Calu3 (cell line): ENCODE measurements at regions not wholly inside any gene's neighbourhood (a gene's known extent, or its start where the extent isn't known, plus 50 kb on each side); places are given as distances from the start of the nearest gene placed in this dataset.
"Not testable (repeated sequence)": the region's sequence is repeated elsewhere in the genome, so short reads cannot be mapped to it uniquely, and the experiment has no call there.

Experiments used
- BruUV-seq: library from RNA; stranded (reverse); fragments of 400-500 nt; replicated peaks from 2 replicates; lab custom pipeline; 2021; lab: Mats Ljungman, UMichigan
- CTCF ChIA-PET: fragments of 300-600 bp; sonication (Branson Sonifier 250); formaldehyde crosslinking; loops from one replicate; lab custom pipeline; 2022; ENCODE audit warnings: antibody characterized with exemption; lab: Charles Lee
- DNase-seq: peaks from one replicate; pipeline ENCODE4 v3.0.0; 2022
- H3K27ac Mint-ChIP-seq: one replicate; pipeline ENCODE4 v1.8.0; 2022; ENCODE audit warnings: mixed read lengths; ENCODE audit not compliant: unreplicated experiment
- H3K27me3 Mint-ChIP-seq: one replicate; pipeline ENCODE4 v1.8.0; 2022; ENCODE audit warnings: mixed read lengths; ENCODE audit not compliant: unreplicated experiment
- H3K36me3 Mint-ChIP-seq: one replicate; pipeline ENCODE4 v1.8.0; 2022; ENCODE audit warnings: mild to moderate bottlenecking, moderate library complexity, mixed read lengths; ENCODE audit not compliant: insufficient read depth, unreplicated experiment
- H3K4me1 Mint-ChIP-seq: one replicate; pipeline ENCODE4 v1.8.0; 2022; ENCODE audit warnings: mild to moderate bottlenecking, low read depth, mixed read lengths; ENCODE audit not compliant: unreplicated experiment
- H3K4me3 Mint-ChIP-seq: one replicate; pipeline ENCODE4 v1.8.0; 2022; ENCODE audit warnings: mild to moderate bottlenecking, low read depth, moderate library complexity, mixed read lengths; ENCODE audit not compliant: unreplicated experiment
- H3K9me3 Mint-ChIP-seq: one replicate; pipeline ENCODE4 v1.8.0; 2022; ENCODE audit warnings: low read depth, mixed read lengths; ENCODE audit not compliant: unreplicated experiment
- intact Hi-C: fragments of 100-400 bp; cut with micrococcal nuclease; formaldehyde crosslinking; loops from one replicate; pipeline ENCODE4 v1.10.0; 2022; ENCODE audit not compliant: unreplicated experiment
- TF ChIP-seq, protein P1 (sequence below): fragments of 200-600 bp; IDR thresholded peaks from one replicate; pipeline ENCODE4 v1.8.0; 2022; ENCODE audit warnings: antibody characterized with exemption; ENCODE audit not compliant: unreplicated experiment

DNA sequence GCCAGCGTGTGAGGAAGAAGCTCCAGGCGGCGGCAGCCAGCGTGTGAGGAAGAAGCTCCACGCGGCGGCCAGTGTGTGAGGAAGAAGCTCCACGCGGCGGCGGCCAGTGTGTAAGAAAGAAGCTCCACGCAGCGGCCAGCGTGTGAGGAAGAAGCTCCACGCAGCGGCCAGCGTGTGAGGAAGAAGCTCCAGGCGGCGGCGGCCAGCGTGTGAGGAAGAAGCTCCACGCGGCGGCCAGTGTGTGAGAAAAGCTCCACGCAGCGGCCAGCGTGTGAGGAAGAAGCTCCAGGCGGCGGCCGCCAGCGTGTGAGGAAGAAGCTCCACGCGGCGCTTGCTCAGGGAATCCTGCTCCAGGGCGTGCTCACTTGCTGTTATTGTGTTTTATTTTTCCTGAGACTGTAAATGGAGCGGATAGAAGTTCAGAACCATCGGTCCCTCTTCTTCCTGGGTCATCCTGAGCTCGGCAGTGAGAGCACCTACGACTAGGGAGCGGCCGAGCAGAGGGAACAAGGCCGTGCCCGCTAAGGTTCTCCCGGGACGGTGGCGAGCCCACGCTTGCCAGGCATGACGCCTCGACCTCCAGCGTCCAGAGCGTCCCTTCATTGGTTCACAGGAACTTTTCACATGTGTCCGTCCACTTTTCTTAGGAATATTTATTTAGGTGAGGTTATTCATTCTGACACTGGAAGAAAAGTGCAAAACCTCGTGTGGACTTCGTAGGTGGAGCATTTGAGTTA, 94.2 kb downstream of the TMEM18 start:
- intact Hi-C loops, result no loop called here
- no TSS peak for BruUV-seq

DNA sequence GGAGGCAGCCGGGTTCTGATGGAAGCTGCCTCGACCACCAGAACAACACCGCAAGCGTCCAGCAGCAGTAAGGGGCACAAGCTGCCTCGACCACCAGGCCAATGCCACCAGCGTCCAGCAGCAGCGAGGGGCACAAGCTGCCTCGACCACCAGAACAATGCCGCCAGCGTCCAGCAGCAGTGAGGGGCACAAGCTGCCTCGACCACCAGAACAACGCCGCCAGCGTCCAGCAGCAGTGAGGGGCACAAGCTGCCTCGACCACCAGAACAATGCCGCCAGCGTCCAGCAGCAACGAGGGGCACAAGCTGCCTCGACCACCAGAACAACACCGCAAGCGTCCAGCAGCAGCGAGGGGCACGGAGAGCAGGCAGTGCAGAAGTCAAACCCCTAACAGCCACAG, 94.9 kb downstream of the TMEM18 start:
- BruUV-seq, CTCF ChIA-PET, DNase-seq, intact Hi-C loops, H3K4me1 Mint-ChIP-seq, H3K27ac Mint-ChIP-seq, H3K27me3 Mint-ChIP-seq, H3K36me3 Mint-ChIP-seq, H3K4me3 Mint-ChIP-seq, H3K9me3 Mint-ChIP-seq: not testable (repeated sequence)

More for the DNA sequence above, 94.2 kb downstream of the TMEM18 start:
- TF ChIP-seq, protein P1, sequence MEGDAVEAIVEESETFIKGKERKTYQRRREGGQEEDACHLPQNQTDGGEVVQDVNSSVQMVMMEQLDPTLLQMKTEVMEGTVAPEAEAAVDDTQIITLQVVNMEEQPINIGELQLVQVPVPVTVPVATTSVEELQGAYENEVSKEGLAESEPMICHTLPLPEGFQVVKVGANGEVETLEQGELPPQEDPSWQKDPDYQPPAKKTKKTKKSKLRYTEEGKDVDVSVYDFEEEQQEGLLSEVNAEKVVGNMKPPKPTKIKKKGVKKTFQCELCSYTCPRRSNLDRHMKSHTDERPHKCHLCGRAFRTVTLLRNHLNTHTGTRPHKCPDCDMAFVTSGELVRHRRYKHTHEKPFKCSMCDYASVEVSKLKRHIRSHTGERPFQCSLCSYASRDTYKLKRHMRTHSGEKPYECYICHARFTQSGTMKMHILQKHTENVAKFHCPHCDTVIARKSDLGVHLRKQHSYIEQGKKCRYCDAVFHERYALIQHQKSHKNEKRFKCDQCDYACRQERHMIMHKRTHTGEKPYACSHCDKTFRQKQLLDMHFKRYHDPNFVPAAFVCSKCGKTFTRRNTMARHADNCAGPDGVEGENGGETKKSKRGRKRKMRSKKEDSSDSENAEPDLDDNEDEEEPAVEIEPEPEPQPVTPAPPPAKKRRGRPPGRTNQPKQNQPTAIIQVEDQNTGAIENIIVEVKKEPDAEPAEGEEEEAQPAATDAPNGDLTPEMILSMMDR, result no peak
- Mint-ChIP-seq H3K27ac (no peak overlapping the region), H3K27me3 (no peaks in the 10 kb centered on the region), H3K4me1 (peaks cover 13% of the 10 kb centered on the region), H3K9me3 (no peaks in the 10 kb centered on the region), H3K4me3 (no peak overlapping the region), H3K36me3 (no peaks in the 10 kb centered on the region)
- DNase-seq, result no peak
- CTCF ChIA-PET, result no interaction called here

DNA sequence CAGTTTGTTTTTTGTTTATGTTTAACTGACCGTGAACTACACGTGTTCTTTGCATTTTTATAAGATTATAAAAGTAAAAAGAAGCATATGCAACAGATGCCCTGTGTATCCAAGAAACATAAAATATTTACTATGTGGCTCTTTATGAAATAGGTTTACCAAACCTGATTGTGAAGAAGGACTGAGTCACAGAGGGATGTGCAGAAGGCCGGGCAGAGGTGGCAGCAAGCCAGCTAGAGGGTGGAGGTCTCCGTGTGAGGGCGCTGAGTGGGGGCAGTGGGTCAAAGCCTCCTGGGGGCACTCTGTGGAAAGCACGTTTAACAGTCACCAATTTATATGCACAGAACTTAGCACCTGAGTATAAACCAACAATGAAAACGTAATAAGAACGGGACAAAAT, 97.2 kb downstream of the TMEM18 start:
- CTCF ChIA-PET, result no interaction called here
- no peak overlapping the region for H3K27ac Mint-ChIP-seq
- TF ChIP-seq, protein P1, result no peak
- no peaks in the 10 kb centered on the region for H3K36me3 Mint-ChIP-seq
- H3K4me1 Mint-ChIP-seq, result no peaks in the 10 kb centered on the region
- no TSS peak for BruUV-seq
- no peak overlapping the region for H3K4me3 Mint-ChIP-seq
- intact Hi-C loops, result no loop called here
- H3K9me3 Mint-ChIP-seq, result peaks cover 2% of the 10 kb centered on the region
- no peaks in the 10 kb centered on the region for H3K27me3 Mint-ChIP-seq
- DNase-seq, result no peak

DNA sequence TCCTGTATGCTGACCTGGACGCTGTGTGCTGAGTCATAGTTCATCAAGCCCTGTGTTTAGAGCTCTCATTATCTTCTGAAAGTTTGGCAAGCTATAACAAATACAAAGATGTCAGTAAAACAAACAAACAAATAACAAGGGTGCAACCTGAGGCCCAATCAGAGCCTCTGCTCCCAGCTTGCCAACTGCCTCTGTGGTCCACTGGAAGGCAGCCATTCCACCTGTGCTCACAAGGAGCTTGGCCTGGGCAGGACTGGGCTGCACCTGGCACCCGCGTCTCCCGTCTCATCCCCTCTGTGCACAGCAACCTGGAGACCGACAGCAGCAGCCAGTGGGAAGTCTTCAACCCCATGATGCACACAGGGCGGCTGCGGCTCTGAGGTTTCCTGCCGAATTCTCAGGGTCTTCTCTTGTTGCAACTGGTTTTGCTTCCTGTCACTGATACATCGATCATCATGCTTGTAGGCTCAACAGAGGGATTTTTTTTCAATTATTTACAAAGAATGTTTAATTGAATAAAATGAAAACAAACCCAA, 97.8 kb downstream of the TMEM18 start:
- Mint-ChIP-seq H3K27me3 (no peaks in the 10 kb centered on the region), H3K27ac (no peak overlapping the region)
- DNase-seq, result no peak

More for the DNA sequence above, 97.8 kb downstream of the TMEM18 start:
- H3K9me3 Mint-ChIP-seq, result peaks cover 2% of the 10 kb centered on the region
- no peaks in the 10 kb centered on the region for H3K36me3 Mint-ChIP-seq
- H3K4me1 Mint-ChIP-seq, result no peaks in the 10 kb centered on the region
- TF ChIP-seq, protein P1, result no peak
- BruUV-seq, result no TSS peak
- no peak overlapping the region for H3K4me3 Mint-ChIP-seq
- CTCF ChIA-PET, result no interaction called here
- intact Hi-C loops, result no loop called here
